ENCODE measurements at regions not wholly inside any gene's neighbourhood (a gene's known extent, or its start where the extent isn't known, plus 50 kb on each side); places are given as distances from the start of the nearest gene placed in this dataset.

DNA sequence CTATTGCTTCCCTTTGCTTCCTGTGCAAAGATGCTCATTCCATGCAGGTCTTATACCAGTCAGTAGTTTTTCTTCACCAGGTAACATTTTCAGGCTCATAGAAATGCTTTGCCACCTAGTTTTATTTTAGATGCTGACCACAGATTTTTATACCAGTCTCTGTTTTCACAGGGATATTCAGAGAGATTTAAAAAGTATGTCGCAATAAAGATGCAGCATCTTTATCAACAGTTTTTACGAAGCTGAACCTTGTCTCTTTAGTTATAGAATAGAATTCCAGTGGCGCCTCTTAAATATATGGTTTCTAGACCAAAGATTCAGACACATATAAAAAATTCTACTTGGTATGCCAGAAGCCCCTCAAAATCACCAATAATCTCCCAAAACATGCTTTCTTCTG lies 155.7 kb upstream of the PCSK5 start:
- H3K36me3 ChIP-seq = no peaks in the 10 kb centered on the region
- H3K27ac ChIP-seq = no peak overlapping the region
- H3K4me2 ChIP-seq = no peak overlapping the region
- no peaks in the 10 kb centered on the region for H4K20me1 ChIP-seq
- TF ChIP-seq Cebpa-rat (IDR thresholded peaks at IDR 0.05) = peak; percentile 69; the same call in 1 of the 2 replicates
- no peaks in the 10 kb centered on the region for H3K9me3 ChIP-seq
- peaks cover 2% of the 10 kb centered on the region for H3K4me1 ChIP-seq
- no peaks in the 10 kb centered on the region for H3K27me3 ChIP-seq
- H3K9ac ChIP-seq = no peak overlapping the region
- H3K4me3 ChIP-seq = no peak overlapping the region

DNA sequence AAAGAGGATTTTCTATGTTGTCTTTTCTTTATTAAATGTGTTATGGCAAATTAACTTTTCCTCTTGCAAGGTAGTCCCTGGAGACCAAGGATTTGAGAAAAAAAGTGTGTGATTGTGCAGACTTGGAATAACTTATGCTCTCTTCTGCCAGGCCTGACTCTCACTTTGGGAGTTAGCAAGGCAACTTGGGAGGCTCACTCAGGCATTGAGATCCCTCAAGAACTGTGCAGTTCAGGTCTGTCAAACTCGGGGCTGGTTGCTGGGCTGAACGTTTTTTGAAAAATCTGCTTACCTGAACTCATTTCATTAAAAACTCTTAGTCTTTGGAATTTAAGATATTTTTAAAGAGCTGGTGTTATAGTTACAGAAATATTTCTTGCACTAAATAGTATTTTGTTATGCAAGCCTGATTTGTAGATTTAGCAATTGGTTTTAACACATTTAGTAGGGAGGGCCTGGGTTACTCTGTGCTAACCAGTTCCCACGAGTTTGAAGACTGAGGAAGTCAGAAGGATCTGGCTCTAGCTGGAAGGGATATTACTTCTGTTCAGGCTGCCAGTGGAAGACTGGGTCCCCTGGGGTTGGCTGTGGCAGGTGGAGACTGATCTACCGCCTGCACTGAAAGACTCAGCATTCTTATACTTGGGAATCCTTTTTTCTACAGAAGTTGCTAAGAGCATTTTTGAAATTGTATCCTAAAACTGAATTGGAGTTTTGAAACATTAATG lies 150.4 kb upstream of the PCSK5 start:
- Histone ChIP-seq H3K4me2 (peak overlapping the region; percentile 35; the same call in 1 of the 2 replicates), H3K9me3 (no peaks in the 10 kb centered on the region), H3K36me3 (no peaks in the 10 kb centered on the region), H4K20me1 (no peaks in the 10 kb centered on the region), H3K27ac (no peak overlapping the region), H3K4me1 (peaks cover 9% of the 10 kb centered on the region), H3K9ac (no peak overlapping the region), H3K4me3 (no peak overlapping the region), H3K27me3 (no peaks in the 10 kb centered on the region)
- TF ChIP-seq Cebpa-rat (IDR thresholded peaks at IDR 0.05) = no peak

- no peaks in the 10 kb centered on the region for H3K36me3 ChIP-seq
- no peak overlapping the region for H3K4me2 ChIP-seq
- H4K20me1 ChIP-seq = no peaks in the 10 kb centered on the region
- peaks cover 9% of the 10 kb centered on the region for H3K4me1 ChIP-seq
- H3K9ac ChIP-seq = no peak overlapping the region
- H3K27me3 ChIP-seq = no peaks in the 10 kb centered on the region
- no peak overlapping the region for H3K4me3 ChIP-seq
- H3K27ac ChIP-seq = no peak overlapping the region
- no peak for TF ChIP-seq Cebpa-rat (IDR thresholded peaks at IDR 0.05)
- H3K9me3 ChIP-seq = no peaks in the 10 kb centered on the region
These were observed 146.6 kb upstream of the PCSK5 start for GRCh38 chr9:75743855-75744254.

DNA sequence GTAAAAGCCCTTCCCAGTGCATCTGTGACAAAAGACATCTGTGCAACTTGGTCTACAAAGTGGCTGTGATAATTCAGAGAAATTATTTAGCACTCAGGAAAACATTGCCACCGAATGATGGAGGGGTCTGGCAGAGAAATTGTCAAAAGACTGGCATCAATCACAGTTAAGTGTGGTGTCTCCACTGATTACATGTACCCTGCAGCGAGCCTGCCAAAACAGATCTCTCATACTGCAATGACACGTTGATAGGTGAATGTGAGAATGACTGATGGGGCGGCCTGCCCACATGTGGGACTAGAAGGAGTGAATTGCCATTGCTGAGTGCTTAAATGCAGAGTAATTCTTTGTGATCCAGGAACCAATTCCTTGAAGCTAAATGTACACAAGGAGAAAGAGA lies 136.4 kb upstream of the PCSK5 start:
- no peaks in the 10 kb centered on the region for H3K4me1 ChIP-seq
- no peak overlapping the region for H3K27ac ChIP-seq
- H3K27me3 ChIP-seq = no peaks in the 10 kb centered on the region
- no peaks in the 10 kb centered on the region for H3K36me3 ChIP-seq
- H3K9me3 ChIP-seq = no peaks in the 10 kb centered on the region
- H3K4me3 ChIP-seq = no peak overlapping the region
- H3K9ac ChIP-seq = no peak overlapping the region
- TF ChIP-seq Cebpa-rat (IDR thresholded peaks at IDR 0.05) = no peak
- no peaks in the 10 kb centered on the region for H4K20me1 ChIP-seq
- no peak overlapping the region for H3K4me2 ChIP-seq

DNA sequence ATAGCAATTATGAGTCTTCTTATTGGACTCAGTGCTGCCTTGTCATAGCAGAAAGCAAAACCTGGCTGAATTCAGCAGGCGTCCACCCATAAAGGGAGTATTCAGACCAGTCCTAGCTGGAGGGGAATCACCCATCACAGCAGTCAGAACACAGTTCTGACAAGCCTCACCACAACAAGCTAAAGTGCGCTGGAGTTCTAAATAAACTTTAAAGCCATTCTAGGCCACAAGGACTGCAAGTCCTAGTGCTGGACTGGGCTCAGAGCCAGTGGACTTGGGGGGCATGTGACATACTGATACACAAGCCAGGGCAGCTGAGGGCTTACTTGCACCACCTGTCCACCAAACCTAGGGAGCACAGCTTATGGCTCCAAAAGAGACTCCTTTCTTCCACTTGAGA lies 115.3 kb upstream of the PCSK5 start:
- no peaks in the 10 kb centered on the region for H3K27me3 ChIP-seq
- H3K27ac ChIP-seq = no peak overlapping the region
- no peaks in the 10 kb centered on the region for H3K4me1 ChIP-seq
- no peak overlapping the region for H3K9ac ChIP-seq
- no peaks in the 10 kb centered on the region for H3K36me3 ChIP-seq
- no peak overlapping the region for H3K4me2 ChIP-seq
- H3K9me3 ChIP-seq = peaks cover 13% of the 10 kb centered on the region
- H4K20me1 ChIP-seq = no peaks in the 10 kb centered on the region
- H3K4me3 ChIP-seq = no peak overlapping the region
- TF ChIP-seq Cebpa-rat (IDR thresholded peaks at IDR 0.05) = no peak

DNA sequence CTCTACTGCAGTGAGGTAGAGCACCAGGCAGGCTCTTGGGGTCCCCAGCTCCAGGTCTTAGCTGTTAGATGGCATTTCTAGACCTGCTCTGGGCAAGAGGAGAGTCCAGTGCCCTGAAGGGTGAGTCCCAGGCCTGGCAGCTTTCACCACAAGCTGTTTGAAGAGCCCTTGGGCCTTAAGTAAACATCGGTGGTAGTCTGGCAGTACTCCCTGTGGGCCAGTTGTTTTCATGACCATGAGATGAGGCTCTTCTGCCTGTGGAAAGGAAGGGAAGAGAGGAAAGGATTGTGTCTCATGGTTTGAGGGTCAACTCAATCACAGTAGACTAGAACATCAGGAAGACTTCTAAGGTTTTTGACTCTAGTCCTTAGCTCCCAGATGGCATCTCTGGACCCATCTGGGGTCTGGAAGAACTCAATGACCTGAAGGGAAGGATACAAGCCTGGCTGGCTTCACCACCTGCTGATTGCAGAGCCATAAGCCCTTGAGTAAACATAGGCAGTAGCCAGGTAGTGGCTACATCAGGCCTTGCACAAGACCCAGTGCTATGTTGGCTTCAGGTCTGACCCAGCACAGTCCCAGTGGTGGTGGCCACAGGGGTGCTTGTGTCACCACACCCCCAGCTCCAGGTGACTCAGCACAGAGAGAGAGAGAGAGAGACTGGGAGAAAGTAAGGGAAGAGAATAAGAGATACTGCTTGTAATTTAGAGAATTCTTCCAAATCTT lies 114.3 kb upstream of the PCSK5 start:
- no peaks in the 10 kb centered on the region for H3K4me1 ChIP-seq
- H3K27me3 ChIP-seq = no peaks in the 10 kb centered on the region
- no peak overlapping the region for H3K9ac ChIP-seq
- no peaks in the 10 kb centered on the region for H3K36me3 ChIP-seq
- H4K20me1 ChIP-seq = no peaks in the 10 kb centered on the region
- no peak overlapping the region for H3K27ac ChIP-seq
- TF ChIP-seq Cebpa-rat (IDR thresholded peaks at IDR 0.05) = no peak
- no peak overlapping the region for H3K4me2 ChIP-seq
- peaks cover 11% of the 10 kb centered on the region for H3K9me3 ChIP-seq
- no peak overlapping the region for H3K4me3 ChIP-seq

GRCh38 chr9:75780185-75780584 lies 110.3 kb upstream of the PCSK5 start:
- Histone ChIP-seq H3K4me1 (no peaks in the 10 kb centered on the region), H3K9me3 (no peaks in the 10 kb centered on the region), H3K27me3 (no peaks in the 10 kb centered on the region), H3K4me2 (no peak overlapping the region), H3K36me3 (no peaks in the 10 kb centered on the region), H3K4me3 (no peak overlapping the region), H4K20me1 (no peaks in the 10 kb centered on the region), H3K9ac (no peak overlapping the region), H3K27ac (no peak overlapping the region)
- no peak for TF ChIP-seq Cebpa-rat (IDR thresholded peaks at IDR 0.05)

- Histone ChIP-seq H3K4me3 (no peak overlapping the region), H3K27ac (no peak overlapping the region), H3K9me3 (no peaks in the 10 kb centered on the region)
These were observed 102.4 kb upstream of the PCSK5 start for GRCh38 chr9:75788006-75788634.

GRCh38 chr9:75797085-75797580 lies 93.3 kb upstream of the PCSK5 start:
- Histone ChIP-seq H3K9me3 (no peaks in the 10 kb centered on the region), H3K27me3 (no peaks in the 10 kb centered on the region), H3K4me3 (no peak overlapping the region), H3K4me1 (no peaks in the 10 kb centered on the region), H3K9ac (no peak overlapping the region), H3K4me2 (no peak overlapping the region), H3K36me3 (no peaks in the 10 kb centered on the region), H3K27ac (no peak overlapping the region), H4K20me1 (no peaks in the 10 kb centered on the region)
- TF ChIP-seq Cebpa-rat (IDR thresholded peaks at IDR 0.05) = no peak

More at GRCh38 chr9:75788006-75788634, 102.4 kb upstream of the PCSK5 start:
- TF ChIP-seq Cebpa-rat (IDR thresholded peaks at IDR 0.05) = no peak
- Histone ChIP-seq H3K9ac (no peak overlapping the region), H4K20me1 (no peaks in the 10 kb centered on the region), H3K27me3 (no peaks in the 10 kb centered on the region), H3K4me2 (peak overlapping the region; percentile 76), H3K36me3 (no peaks in the 10 kb centered on the region), H3K4me1 (peaks cover 19% of the 10 kb centered on the region)

- TF ChIP-seq Cebpa-rat (IDR thresholded peaks at IDR 0.05) = no peak
- Histone ChIP-seq H3K9ac (no peak overlapping the region), H3K27ac (no peak overlapping the region), H3K27me3 (no peaks in the 10 kb centered on the region), H3K4me1 (no peaks in the 10 kb centered on the region), H3K4me3 (no peak overlapping the region), H3K4me2 (no peak overlapping the region), H4K20me1 (no peaks in the 10 kb centered on the region), H3K36me3 (no peaks in the 10 kb centered on the region), H3K9me3 (no peaks in the 10 kb centered on the region)
These were observed 92.0 kb upstream of the PCSK5 start for GRCh38 chr9:75798505-75798904.

All from BLaER1 (cell line).